ENCODE measurements at regions not wholly inside any gene's neighbourhood (a gene's known extent, or its start where the extent isn't known, plus 50 kb on each side); places are given as distances from the start of the nearest gene placed in this dataset.

GRCh38 chr14:66311990-66312389, 174.2 kb upstream of the CCDC196 start:
- TF ChIP-seq, protein P1, sequence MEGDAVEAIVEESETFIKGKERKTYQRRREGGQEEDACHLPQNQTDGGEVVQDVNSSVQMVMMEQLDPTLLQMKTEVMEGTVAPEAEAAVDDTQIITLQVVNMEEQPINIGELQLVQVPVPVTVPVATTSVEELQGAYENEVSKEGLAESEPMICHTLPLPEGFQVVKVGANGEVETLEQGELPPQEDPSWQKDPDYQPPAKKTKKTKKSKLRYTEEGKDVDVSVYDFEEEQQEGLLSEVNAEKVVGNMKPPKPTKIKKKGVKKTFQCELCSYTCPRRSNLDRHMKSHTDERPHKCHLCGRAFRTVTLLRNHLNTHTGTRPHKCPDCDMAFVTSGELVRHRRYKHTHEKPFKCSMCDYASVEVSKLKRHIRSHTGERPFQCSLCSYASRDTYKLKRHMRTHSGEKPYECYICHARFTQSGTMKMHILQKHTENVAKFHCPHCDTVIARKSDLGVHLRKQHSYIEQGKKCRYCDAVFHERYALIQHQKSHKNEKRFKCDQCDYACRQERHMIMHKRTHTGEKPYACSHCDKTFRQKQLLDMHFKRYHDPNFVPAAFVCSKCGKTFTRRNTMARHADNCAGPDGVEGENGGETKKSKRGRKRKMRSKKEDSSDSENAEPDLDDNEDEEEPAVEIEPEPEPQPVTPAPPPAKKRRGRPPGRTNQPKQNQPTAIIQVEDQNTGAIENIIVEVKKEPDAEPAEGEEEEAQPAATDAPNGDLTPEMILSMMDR (IDR thresholded peaks at IDR 0.05): no peak
- TF ChIP-seq ZFX (IDR thresholded peaks at IDR 0.05; ENCODE audit: borderline replicate concordance): no peak

All from 22Rv1 (cell line).